KMS-11 (cell line): ENCODE measurements at regions not wholly inside any gene's neighbourhood (a gene's known extent, or its start where the extent isn't known, plus 50 kb on each side); places are given as distances from the start of the nearest gene placed in this dataset.

ENCODE experiments used
- H2AFZ ChIP-seq: fragments of 200-600 bp; sonication (generic); 2 replicates; pipeline ENCODE4 v1.6.1; 2016; ENCODE audit warnings: antibody characterized with exemption, mixed run types, low read depth
- H3K27ac ChIP-seq: fragments of 200-600 bp; sonication (generic); 2 replicates; pipeline ENCODE4 v1.6.1; 2016; ENCODE audit warnings: mild to moderate bottlenecking, mixed run types
- H3K27me3 ChIP-seq: fragments of 200-600 bp; sonication (generic); 2 replicates; pipeline ENCODE4 v1.6.1; 2017; ENCODE audit warnings: mild to moderate bottlenecking, low read depth, mixed run types, moderate library complexity; ENCODE audit not compliant: insufficient read depth
- H3K36me3 ChIP-seq: fragments of 200-600 bp; sonication (generic); 2 replicates; pipeline ENCODE4 v1.6.1; 2017; ENCODE audit warnings: mild to moderate bottlenecking, mixed run types; ENCODE audit not compliant: insufficient read depth
- H3K4me1 ChIP-seq: fragments of 200-600 bp; sonication (generic); 2 replicates; pipeline ENCODE4 v1.6.1; 2016; ENCODE audit warnings: mild to moderate bottlenecking, low read depth, mixed run types; ENCODE audit not compliant: poor library complexity, severe bottlenecking
- H3K4me2 ChIP-seq: fragments of 200-600 bp; sonication (generic); 2 replicates; pipeline ENCODE4 v1.7.0; 2016; ENCODE audit warnings: mild to moderate bottlenecking, mixed run types
- H3K4me3 ChIP-seq: fragments of 200-600 bp; sonication (generic); IDR thresholded peaks from 2 replicates; pipeline ENCODE4 v1.6.1; 2017; ENCODE audit warnings: low read depth, low read length, mixed read lengths; ENCODE audit not compliant: insufficient read depth
- H3K79me2 ChIP-seq: fragments of 200-600 bp; sonication (generic); 2 replicates; pipeline ENCODE4 v1.6.1; 2016; ENCODE audit warnings: low read depth, mixed run types; ENCODE audit not compliant: insufficient read depth
- H3K9ac ChIP-seq: fragments of 200-600 bp; sonication (generic); 2 replicates; pipeline ENCODE4 v1.6.1; 2016; ENCODE audit warnings: mild to moderate bottlenecking, mixed run types
- H4K20me1 ChIP-seq: fragments of 200-600 bp; sonication (generic); 2 replicates; pipeline ENCODE4 v1.6.1; 2016; ENCODE audit warnings: mild to moderate bottlenecking, mixed run types; ENCODE audit not compliant: insufficient read depth
- CTCF ChIP-seq: fragments of 200-600 bp; sonication (generic); conservative IDR thresholded peaks from 2 replicates; pipeline ENCODE4 v1.6.1; 2017; ENCODE audit warnings: low read depth, mild to moderate bottlenecking, antibody characterized with exemption, low read length, moderate library complexity, mixed read lengths

GRCh38 chr22:49638788-49639187 is 188.9 kb downstream of the BRD1 start:
- no peak overlapping the region for H3K9ac ChIP-seq
- no peak overlapping the region for H3K27ac ChIP-seq
- no peaks in the 10 kb centered on the region for H3K36me3 ChIP-seq
- H3K4me1 ChIP-seq = no peaks in the 10 kb centered on the region
- H4K20me1 ChIP-seq = no peaks in the 10 kb centered on the region
- no peak overlapping the region for H2AFZ ChIP-seq
- no peaks in the 10 kb centered on the region for H3K79me2 ChIP-seq
- no peak overlapping the region for H3K4me3 ChIP-seq
- no peaks in the 10 kb centered on the region; the same call in 1 of the 2 replicates for H3K27me3 ChIP-seq
- no peak overlapping the region for H3K4me2 ChIP-seq
- TF ChIP-seq CTCF = no peak

GRCh38 chr22:49638001-49638400 is 189.7 kb downstream of the BRD1 start:
- H3K27me3 ChIP-seq = no peaks in the 10 kb centered on the region; the same call in 1 of the 2 replicates
- no peak overlapping the region for H3K4me2 ChIP-seq
- no peaks in the 10 kb centered on the region for H3K36me3 ChIP-seq
- H3K4me1 ChIP-seq = no peaks in the 10 kb centered on the region
- TF ChIP-seq CTCF = no peak
- H2AFZ ChIP-seq = no peak overlapping the region
- H4K20me1 ChIP-seq = no peaks in the 10 kb centered on the region
- H3K4me3 ChIP-seq = no peak overlapping the region
- no peak overlapping the region for H3K27ac ChIP-seq
- no peaks in the 10 kb centered on the region for H3K79me2 ChIP-seq
- no peak overlapping the region for H3K9ac ChIP-seq

GRCh38 chr22:49637255-49637760 is 190.4 kb downstream of the BRD1 start:
- Histone ChIP-seq H2AFZ (no peak overlapping the region), H3K9ac (no peak overlapping the region), H4K20me1 (no peaks in the 10 kb centered on the region), H3K36me3 (no peaks in the 10 kb centered on the region), H3K27me3 (no peaks in the 10 kb centered on the region; the same call in 1 of the 2 replicates), H3K4me2 (no peak overlapping the region), H3K27ac (no peak overlapping the region), H3K79me2 (no peaks in the 10 kb centered on the region), H3K4me1 (no peaks in the 10 kb centered on the region), H3K4me3 (no peak overlapping the region)
- no peak for TF ChIP-seq CTCF

GRCh38 chr22:49636649-49637048 is 191.0 kb downstream of the BRD1 start:
- Histone ChIP-seq H3K4me2 (no peak overlapping the region), H3K9ac (no peak overlapping the region), H3K27me3 (no peaks in the 10 kb centered on the region; the same call in 1 of the 2 replicates), H3K36me3 (no peaks in the 10 kb centered on the region), H3K27ac (no peak overlapping the region), H4K20me1 (no peaks in the 10 kb centered on the region), H3K79me2 (no peaks in the 10 kb centered on the region), H3K4me3 (no peak overlapping the region), H3K4me1 (no peaks in the 10 kb centered on the region), H2AFZ (no peak overlapping the region)
- TF ChIP-seq CTCF = no peak

- no peaks in the 10 kb centered on the region; the same call in 1 of the 2 replicates for H3K27me3 ChIP-seq
- H3K4me1 ChIP-seq = no peaks in the 10 kb centered on the region
- no peak overlapping the region for H3K9ac ChIP-seq
- no peak overlapping the region for H3K27ac ChIP-seq
- H3K79me2 ChIP-seq = no peaks in the 10 kb centered on the region
- TF ChIP-seq CTCF = no peak
- no peaks in the 10 kb centered on the region for H4K20me1 ChIP-seq
- H3K4me3 ChIP-seq = no peak overlapping the region
- H3K36me3 ChIP-seq = no peaks in the 10 kb centered on the region
- H3K4me2 ChIP-seq = no peak overlapping the region
- no peak overlapping the region for H2AFZ ChIP-seq
These were observed 191.5 kb downstream of the BRD1 start for GRCh38 chr22:49636214-49636613.
